PC-3 (cell line): ENCODE measurements at regions not wholly inside any gene's neighbourhood (a gene's known extent, or its start where the extent isn't known, plus 50 kb on each side); places are given as distances from the start of the nearest gene placed in this dataset.

Source experiments
- EZH2 ChIP-seq: fragments of 300-600 bp; sonication (generic); IDR thresholded peaks from one replicate; pipeline ENCODE4 v1.6.1; 2017; ENCODE audit warnings: antibody characterized with exemption, mild to moderate bottlenecking, low read length; ENCODE audit not compliant: unreplicated experiment
- EZH2phosphoT487 ChIP-seq: fragments of 300-600 bp; sonication (generic); IDR thresholded peaks from 2 replicates; pipeline ENCODE4 v1.6.1; 2018; ENCODE audit warnings: mild to moderate bottlenecking, antibody characterized with exemption, low read length, borderline replicate concordance
- TF ChIP-seq, protein P1 (sequence below): fragments of 300-600 bp; sonication (generic); conservative IDR thresholded peaks from 2 replicates; pipeline ENCODE4 v1.5.1; 2017; ENCODE audit warnings: antibody characterized with exemption, low read depth, mild to moderate bottlenecking, low read length

DNA sequence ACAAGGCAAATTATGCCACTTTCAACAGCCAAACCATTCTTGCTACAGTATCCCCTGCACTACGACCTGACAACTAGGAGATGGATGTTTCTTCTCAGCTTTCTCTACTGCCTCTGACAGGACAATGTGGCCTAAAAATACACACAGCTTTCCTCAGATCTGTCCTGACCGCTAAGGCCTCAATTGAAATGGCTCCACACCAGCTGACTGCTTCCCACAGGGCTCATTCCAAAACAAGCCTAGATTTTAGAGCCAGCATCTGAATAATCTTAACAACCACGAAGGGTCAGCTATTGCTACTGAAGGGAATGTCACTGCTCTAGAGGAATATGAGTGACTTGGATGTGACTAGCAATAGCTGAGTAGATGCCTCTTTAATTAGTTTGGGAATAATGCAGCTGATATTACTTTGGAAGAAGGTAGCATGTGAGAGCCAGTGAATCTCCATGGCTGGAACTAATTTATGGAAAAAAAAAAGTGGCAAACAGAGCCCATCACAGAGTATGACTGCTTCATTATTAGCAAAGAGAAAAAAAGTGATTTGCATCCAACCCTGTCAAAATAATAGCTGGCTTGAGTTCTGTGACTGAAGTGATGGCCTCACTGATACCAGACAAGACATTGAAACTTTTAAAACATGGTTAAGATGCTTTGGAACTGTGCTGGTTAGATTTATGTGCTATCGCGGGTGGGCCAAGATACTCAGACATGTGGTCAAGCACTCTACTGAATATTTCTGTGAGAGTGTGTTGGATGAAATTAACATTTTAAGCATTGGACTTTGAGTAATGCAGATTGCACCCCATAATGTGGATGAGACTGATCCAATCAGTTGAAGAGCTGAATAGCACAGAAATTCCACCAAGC lies 450.2 kb downstream of the NR2F1-AS1 start:
- TF ChIP-seq, protein P1, sequence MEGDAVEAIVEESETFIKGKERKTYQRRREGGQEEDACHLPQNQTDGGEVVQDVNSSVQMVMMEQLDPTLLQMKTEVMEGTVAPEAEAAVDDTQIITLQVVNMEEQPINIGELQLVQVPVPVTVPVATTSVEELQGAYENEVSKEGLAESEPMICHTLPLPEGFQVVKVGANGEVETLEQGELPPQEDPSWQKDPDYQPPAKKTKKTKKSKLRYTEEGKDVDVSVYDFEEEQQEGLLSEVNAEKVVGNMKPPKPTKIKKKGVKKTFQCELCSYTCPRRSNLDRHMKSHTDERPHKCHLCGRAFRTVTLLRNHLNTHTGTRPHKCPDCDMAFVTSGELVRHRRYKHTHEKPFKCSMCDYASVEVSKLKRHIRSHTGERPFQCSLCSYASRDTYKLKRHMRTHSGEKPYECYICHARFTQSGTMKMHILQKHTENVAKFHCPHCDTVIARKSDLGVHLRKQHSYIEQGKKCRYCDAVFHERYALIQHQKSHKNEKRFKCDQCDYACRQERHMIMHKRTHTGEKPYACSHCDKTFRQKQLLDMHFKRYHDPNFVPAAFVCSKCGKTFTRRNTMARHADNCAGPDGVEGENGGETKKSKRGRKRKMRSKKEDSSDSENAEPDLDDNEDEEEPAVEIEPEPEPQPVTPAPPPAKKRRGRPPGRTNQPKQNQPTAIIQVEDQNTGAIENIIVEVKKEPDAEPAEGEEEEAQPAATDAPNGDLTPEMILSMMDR = no peak
- TF ChIP-seq EZH2phosphoT487 = no peak
- TF ChIP-seq EZH2 = no peak
